Activated CD8-positive, alpha-beta T cell treated with anti-CD3 and anti-CD28 coated beads, Interleukin-2, amount 10 ng/mL, durations not matched to agents 7 days and 5 days (primary cell): ENCODE measurements at regions not wholly inside any gene's neighbourhood (a gene's known extent, or its start where the extent isn't known, plus 50 kb on each side); places are given as distances from the start of the nearest gene placed in this dataset.

ENCODE experiments used
- ATAC-seq: fragments of 150-1000 bp; cut with Tn5 transposase; one replicate; pipeline ENCODE4 v1.10.0; 2021; ENCODE audit warnings: moderate library complexity
- CTCF ChIA-PET: fragments of 350-600 bp; sonication (Branson Sonifier 250); formaldehyde crosslinking; loops from one replicate; lab custom pipeline; 2021; ENCODE audit warnings: antibody characterized with exemption; lab: Charles Lee
- POLR2A ChIA-PET: fragments of 350-600 bp; sonication (Branson Sonifier 250); formaldehyde crosslinking; loops from one replicate; lab custom pipeline; 2021; ENCODE audit warnings: antibody characterized with exemption; lab: Charles Lee
- DNase-seq: peaks from one replicate; pipeline ENCODE4 v3.0.0-alpha.2; 2020
- H3K27ac Mint-ChIP-seq: one replicate; pipeline ENCODE4 v1.8.0; 2021; ENCODE audit warnings: mild to moderate bottlenecking, mixed read lengths
- H3K27me3 Mint-ChIP-seq: one replicate; pipeline ENCODE4 v1.8.0; 2021; ENCODE audit warnings: low read depth, mixed read lengths
- H3K36me3 Mint-ChIP-seq: one replicate; pipeline ENCODE4 v1.8.0; 2021; ENCODE audit warnings: low read depth, mixed read lengths
- H3K4me1 Mint-ChIP-seq: one replicate; pipeline ENCODE4 v1.8.0; 2021; ENCODE audit warnings: low read depth, mixed read lengths
- H3K4me3 Mint-ChIP-seq: one replicate; pipeline ENCODE4 v1.8.0; 2021; ENCODE audit warnings: mild to moderate bottlenecking, mixed read lengths
- H3K9me3 Mint-ChIP-seq: one replicate; pipeline ENCODE4 v1.8.0; 2022; ENCODE audit warnings: mixed read lengths; ENCODE audit not compliant: insufficient read depth

- ATAC-seq, result no peak
- Mint-ChIP-seq H3K4me1 (no peaks in the 10 kb centered on the region), H3K9me3 (no peaks in the 10 kb centered on the region), H3K27me3 (no peaks in the 10 kb centered on the region), H3K4me3 (no peak overlapping the region), H3K36me3 (no peaks in the 10 kb centered on the region), H3K27ac (no peak overlapping the region)
- DNase-seq, result no peak
- POLR2A ChIA-PET, result no interaction called here
- CTCF ChIA-PET, result interaction anchor here (1.2 kb wide), 1 partner anchor 10 kb away, joined by 3 read pairs; no protein-coding TSS in a partner anchor
Measured at GRCh38 chr1:186730951-186731729, 50.9 kb upstream of the PTGS2 start.
